Upper lobe of left lung (tissue), 4 donors: ENCODE measurements at regions not wholly inside any gene's neighbourhood (a gene's known extent, or its start where the extent isn't known, plus 50 kb on each side); places are given as distances from the start of the nearest gene placed in this dataset.

Source experiments
- CTCF ChIP-seq, 6 experiments: fragments of 450-650 bp in 4 of 6; fragments of 200-600 bp in 2 of 6; sonication (generic) in 2 of 6; IDR thresholded peaks; one replicate each; pipeline ENCODE4 v1.5.1; 2016 to 2019; ENCODE audit warnings: antibody characterized with exemption in 6 of 6
- EP300 ChIP-seq, 4 donors: sonication (generic); formaldehyde crosslinking; IDR thresholded peaks; one replicate each; pipeline ENCODE4 v1.5.1; 2017; ENCODE audit warnings: antibody characterized with exemption in 4 of 4, control low read depth in 2 of 4
- POLR2A ChIP-seq, 4 donors: fragments of 450-650 bp; IDR thresholded peaks; one replicate each; pipeline ENCODE4 v1.5.1; 2016 to 2017; ENCODE audit warnings: antibody characterized with exemption in 4 of 4, mild to moderate bottlenecking in 2 of 4
- POLR2AphosphoS5 ChIP-seq, 2 donors: sonication (generic); formaldehyde crosslinking; IDR thresholded peaks; one replicate each; pipeline ENCODE4 v1.5.1; 2017; ENCODE audit warnings: antibody characterized with exemption in 2 of 2

- TF ChIP-seq POLR2A (IDR thresholded peaks at IDR 0.05) (no peak), CTCF (IDR thresholded peaks at IDR 0.05) (no peak), EP300 (IDR thresholded peaks at IDR 0.05) (no peak), POLR2AphosphoS5 (IDR thresholded peaks at IDR 0.05) (no peak)
Observed at GRCh38 chr14:62031504-62031903, 269.3 kb downstream of the SNAPC1 start.
